ENCODE measurements at regions not wholly inside any gene's neighbourhood (a gene's known extent, or its start where the extent isn't known, plus 50 kb on each side); places are given as distances from the start of the nearest gene placed in this dataset.

GRCh38 chr5:94057655-94058054 lies 316.3 kb upstream of the POU5F2 start:
- no peak for TF ChIP-seq CTCF (IDR thresholded peaks at IDR 0.05)
- TF ChIP-seq POLR2AphosphoS5 (IDR thresholded peaks at IDR 0.05) = no peak

Data from esophagus muscularis mucosa (tissue), 3 donors.